GM23248 (cell line): ENCODE measurements at regions not wholly inside any gene's neighbourhood (a gene's known extent, or its start where the extent isn't known, plus 50 kb on each side); places are given as distances from the start of the nearest gene placed in this dataset.

Source experiments
- EZH2 ChIP-seq: fragments of 200-600 bp; sonication (generic); IDR thresholded peaks from 2 replicates; pipeline ENCODE4 v1.6.1; 2018; ENCODE audit warnings: antibody characterized with exemption, mild to moderate bottlenecking; ENCODE audit not compliant: insufficient read depth, poor library complexity, severe bottlenecking
- EZH2phosphoT487 ChIP-seq: fragments of 200-600 bp; sonication (generic); IDR thresholded peaks from 2 replicates; pipeline ENCODE4 v1.6.1; 2018; ENCODE audit warnings: antibody characterized with exemption, moderate library complexity, mild to moderate bottlenecking, low read depth; ENCODE audit not compliant: insufficient read depth

DNA sequence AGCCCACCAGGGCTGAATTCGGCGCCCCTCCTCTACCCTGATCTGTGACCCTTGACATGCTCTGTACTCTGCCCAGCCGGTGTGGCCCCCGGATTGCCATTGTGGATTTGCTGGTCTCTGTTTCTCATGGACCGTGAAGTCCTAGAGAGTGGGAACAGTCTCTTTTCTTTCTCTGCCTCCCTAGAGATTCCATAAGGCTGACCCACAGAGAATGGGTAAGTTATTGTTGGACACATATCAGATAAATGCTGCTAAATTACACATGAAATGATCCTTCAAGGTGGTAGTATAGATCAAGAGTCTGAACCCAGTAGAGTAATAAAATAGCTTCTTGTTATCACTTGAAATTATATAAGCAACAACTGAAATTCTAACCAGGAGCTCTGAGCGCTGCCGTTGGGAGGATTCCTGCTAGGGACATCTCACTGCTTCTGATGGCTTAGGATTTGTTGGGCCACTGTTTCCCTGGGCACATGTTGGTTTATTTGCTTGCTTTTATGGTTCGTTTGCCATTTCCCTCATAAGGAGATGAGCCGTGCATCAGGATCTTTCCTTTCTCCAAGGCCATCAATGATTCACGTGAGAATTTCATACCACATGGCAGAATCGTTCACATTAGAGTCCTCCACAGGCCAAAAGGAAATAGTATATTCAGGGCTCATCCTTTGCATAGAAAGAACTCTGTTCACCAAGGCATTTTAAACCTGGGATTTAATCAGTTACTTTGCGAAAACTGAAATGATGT is 111.9 kb downstream of the ZBTB18 start:
- TF ChIP-seq EZH2 (no peak), EZH2phosphoT487 (no peak)
